H1 (cell line): ENCODE measurements at regions not wholly inside any gene's neighbourhood (a gene's known extent, or its start where the extent isn't known, plus 50 kb on each side); places are given as distances from the start of the nearest gene placed in this dataset.

Experiments used
- CTCF ChIA-PET: fragments of 300-600 bp; sonication (Branson Sonifier 250); formaldehyde crosslinking; loops from one replicate; lab custom pipeline; 2021; ENCODE audit not compliant: partially characterized antibody; lab: Charles Lee
- POLR2A ChIA-PET: fragments of 300-600 bp; sonication (Branson Sonifier 250); formaldehyde crosslinking; loops from one replicate; lab custom pipeline; 2021; ENCODE audit warnings: inconsistent platforms; ENCODE audit not compliant: partially characterized antibody; lab: Charles Lee
- DNase-seq, 2 experiments: peaks; one replicate each; pipeline versions ENCODE4 v3.0.0 to v3.0.0-alpha.2; 2010 to 2022; ENCODE audit warnings: low spot score in 2 of 2, low read depth in 1 of 2, mixed read lengths in 1 of 2
- FAIRE-seq: peaks from 2 replicates; lab custom pipeline; 2011; peaks lifted over from hg19 to GRCh38; lab: Jason Lieb, UNC
- H2AFZ ChIP-seq: 2 replicates; pipeline ENCODE4 v1.8.1; 2012; ENCODE audit warnings: low read length, inconsistent platforms
- H2AK5ac ChIP-seq: 2 replicates; pipeline ENCODE4 v1.6.1; 2013; ENCODE audit warnings: low read depth, low read length
- H2BK120ac ChIP-seq: replicated peaks from 2 replicates; pipeline ENCODE3; 2013; ENCODE audit warnings: low read depth, low read length, inconsistent platforms
- H2BK12ac ChIP-seq: 2 replicates; pipeline ENCODE4 v1.6.1; 2013; ENCODE audit warnings: low read depth, low read length
- H2BK15ac ChIP-seq: 2 replicates; pipeline ENCODE4 v1.6.1; 2013; ENCODE audit warnings: low read length
- H2BK20ac ChIP-seq: 2 replicates; pipeline ENCODE4 v1.6.1; 2013; ENCODE audit warnings: low read length
- H2BK5ac ChIP-seq: 2 replicates; pipeline ENCODE4 v1.6.1; 2013; ENCODE audit warnings: low read depth, low read length
- H3K14ac ChIP-seq: 2 replicates; pipeline ENCODE4 v1.6.1; 2013; ENCODE audit warnings: inconsistent platforms; ENCODE audit not compliant: insufficient read length
- H3K18ac ChIP-seq: 2 replicates; pipeline ENCODE4 v1.6.1; 2013; ENCODE audit warnings: low read length; ENCODE audit errors: extremely low read depth
- H3K23ac ChIP-seq: 2 replicates; pipeline ENCODE4 v1.6.1; 2013; ENCODE audit warnings: inconsistent platforms; ENCODE audit not compliant: insufficient read length
- H3K23me2 ChIP-seq: 2 replicates; pipeline ENCODE4 v1.6.1; 2013; ENCODE audit warnings: low read depth, low read length
- H3K27ac ChIP-seq: 2 replicates; pipeline ENCODE4 v1.6.1; 2011; ENCODE audit warnings: low read depth, low read length, inconsistent platforms
- H3K27me3 ChIP-seq, 4 experiments: replicated peaks in 1 of 4; 1 replicate in 1 of 4; 2 replicates in 3 of 4; pipeline versions ENCODE4 v1.6.1 to v1.8.1; 2011 to 2013; ENCODE audit warnings: low read length in 3 of 4, mild to moderate bottlenecking in 3 of 4, inconsistent platforms in 2 of 4, mixed read lengths in 2 of 4, moderate library complexity in 1 of 4; ENCODE audit not compliant: control insufficient read depth in 3 of 4, insufficient read depth in 3 of 4; ENCODE audit errors: extremely low read depth in 1 of 4
- H3K36me3 ChIP-seq, 4 experiments: 2 replicates each; pipeline versions ENCODE4 v1.6.1 to v1.8.1; 2011 to 2013; ENCODE audit warnings: mild to moderate bottlenecking in 4 of 4, low read length in 3 of 4, moderate library complexity in 2 of 4, control low read depth in 1 of 4, inconsistent platforms in 1 of 4; ENCODE audit not compliant: insufficient read depth in 4 of 4, control insufficient read depth in 2 of 4
- H3K4ac ChIP-seq: replicated peaks from 2 replicates; pipeline ENCODE3; 2013; ENCODE audit warnings: low read length, low read depth, mixed read lengths, inconsistent platforms; ENCODE audit not compliant: insufficient read length
- H3K4me1 ChIP-seq, 4 experiments: replicated peaks in 1 of 4; 1 replicate in 1 of 4; 2 replicates in 3 of 4; pipeline versions ENCODE4 v1.6.1 to v1.8.1; 2011 to 2013; ENCODE audit warnings: low read length in 3 of 4, inconsistent platforms in 2 of 4, mixed read lengths in 1 of 4; ENCODE audit not compliant: insufficient read depth in 4 of 4, control insufficient read depth in 3 of 4
- H3K4me2 ChIP-seq, 2 experiments: 2 replicates each; pipeline versions ENCODE4 v1.6.1 to v1.8.1; 2011 to 2013; ENCODE audit warnings: low read depth in 2 of 2, low read length in 2 of 2, control low read depth in 1 of 2, inconsistent platforms in 1 of 2, mild to moderate bottlenecking in 1 of 2; ENCODE audit not compliant: insufficient read depth in 1 of 2
- H3K4me3 ChIP-seq, 4 experiments: fragments of 200-600, 300-600 bp in 1 of 4; sonication (generic), shearing (Covaris generic), sonication (Bioruptor Twin) in 1 of 4; 2 replicates each; pipeline versions ENCODE4 v1.5.1 to v1.8.1; 2011 to 2016; ENCODE audit warnings: low read length in 4 of 4, low read depth in 3 of 4, control low read depth in 2 of 4, inconsistent platforms in 2 of 4, mild to moderate bottlenecking in 2 of 4, mixed read lengths in 1 of 4, moderate library complexity in 1 of 4; ENCODE audit not compliant: insufficient read depth in 2 of 4; ENCODE audit errors: extremely low read depth in 1 of 4
- H3K56ac ChIP-seq: replicated peaks from 2 replicates; pipeline ENCODE3; 2013; ENCODE audit warnings: low read depth, mild to moderate bottlenecking, mixed read lengths, low read length, inconsistent platforms; ENCODE audit not compliant: insufficient read length
- H3K79me1 ChIP-seq: 2 replicates; pipeline ENCODE4 v1.6.1; 2013; ENCODE audit warnings: low read depth, low read length, control low read depth
- H3K79me2 ChIP-seq, 2 experiments: 2 replicates each; pipeline versions ENCODE4 v1.6.1 to v1.8.1; 2012 to 2013; ENCODE audit warnings: low read length in 2 of 2, mild to moderate bottlenecking in 2 of 2, inconsistent platforms in 1 of 2; ENCODE audit not compliant: insufficient read depth in 2 of 2, control insufficient read depth in 1 of 2
- H3K9ac ChIP-seq, 4 experiments: replicated peaks in 1 of 4; 1 replicate in 1 of 4; 2 replicates in 3 of 4; pipeline versions ENCODE4 v1.6.1 to v1.8.1; 2011 to 2013; ENCODE audit warnings: low read depth in 3 of 4, low read length in 3 of 4, control low read depth in 2 of 4, mild to moderate bottlenecking in 2 of 4, moderate library complexity in 2 of 4, inconsistent platforms in 1 of 4; ENCODE audit errors: extremely low read depth in 1 of 4
- H3K9me3 ChIP-seq, 2 experiments: 2 replicates each; pipeline versions ENCODE4 v1.6.1 to v1.8.1; 2012 to 2013; ENCODE audit warnings: mild to moderate bottlenecking in 2 of 2, moderate library complexity in 2 of 2, control low read depth in 1 of 2, inconsistent platforms in 1 of 2, low read depth in 1 of 2, low read length in 1 of 2, mixed read lengths in 1 of 2; ENCODE audit not compliant: insufficient read depth in 2 of 2
- H4K20me1 ChIP-seq, 2 experiments: replicated peaks in 1 of 2; 2 replicates each; pipeline versions ENCODE3 to v1.8.1; 2011 to 2013; ENCODE audit warnings: inconsistent platforms in 2 of 2, low read length in 2 of 2, mild to moderate bottlenecking in 1 of 2; ENCODE audit not compliant: insufficient read depth in 2 of 2, control insufficient read depth in 1 of 2
- H4K5ac ChIP-seq: 2 replicates; pipeline ENCODE4 v1.6.1; 2013; ENCODE audit warnings: low read length, low read depth, mixed read lengths, inconsistent platforms; ENCODE audit not compliant: insufficient read length
- H4K8ac ChIP-seq: 2 replicates; pipeline ENCODE4 v1.8.0; 2013; ENCODE audit warnings: mild to moderate bottlenecking, moderate library complexity, low read length, inconsistent platforms; ENCODE audit not compliant: insufficient read depth; ENCODE audit errors: extremely low read depth
- H4K91ac ChIP-seq: replicated peaks from 2 replicates; pipeline ENCODE3; 2013; ENCODE audit warnings: low read length, mixed read lengths, inconsistent platforms; ENCODE audit not compliant: insufficient read length
- CTCF ChIP-seq, 3 experiments: IDR thresholded peaks; 1 replicate in 2 of 3; 2 replicates in 1 of 3; pipeline versions ENCODE4 v1.5.1 to v1.6.1; 2011; ENCODE audit warnings: low read length in 3 of 3, mild to moderate bottlenecking in 3 of 3, inconsistent platforms in 2 of 3, low read depth in 1 of 3, moderate library complexity in 1 of 3; ENCODE audit not compliant: insufficient read depth in 1 of 3; ENCODE audit errors: control extremely low read depth in 1 of 3
- JUND ChIP-seq: IDR thresholded peaks from 2 replicates; pipeline ENCODE4 v1.6.1; 2011; ENCODE audit warnings: mild to moderate bottlenecking, improper control_type of control experiment, low read length
- SAP30 ChIP-seq: fragments of 300-600 bp; sonication (generic); IDR thresholded peaks from 2 replicates; pipeline ENCODE4 v1.7.1; 2012; ENCODE audit warnings: low read length, moderate library complexity, mild to moderate bottlenecking, inconsistent platforms; ENCODE audit not compliant: insufficient read depth, insufficient replicate concordance
- SUZ12 ChIP-seq: fragments of 200-600 bp; sonication (generic); IDR thresholded peaks from 2 replicates; pipeline ENCODE4 v1.6.1; 2012; ENCODE audit warnings: mild to moderate bottlenecking, inconsistent platforms, low read length, moderate library complexity, mixed read lengths
- TBP ChIP-seq: IDR thresholded peaks from 2 replicates; pipeline ENCODE4 v1.6.1; 2011; ENCODE audit warnings: low read depth, low read length, improper control_type of control experiment
- WGBS, 2 experiments: shearing (Covaris generic) in 1 of 2; methylation state at CpG; one replicate each; pipeline versions ENCODE4 v1.1.6 to v1.1.7; 2013 to 2015; ENCODE audit warnings: low lambda C conversion rate in 2 of 2, mixed read lengths in 2 of 2, inconsistent platforms in 1 of 2, low coverage in 1 of 2, missing lambda C conversion rate in 1 of 2; ENCODE audit not compliant: insufficient replicate concordance in 2 of 2, insufficient coverage in 1 of 2, insufficient read length in 1 of 2; ENCODE audit errors: extremely low coverage in 1 of 2, missing lambda C conversion rate in 1 of 2; 5-methylcytosine and 5-hydroxymethylcytosine counted together

- Histone ChIP-seq H3K56ac (no peak overlapping the region), H2AK5ac (no peak overlapping the region), H4K20me1 (no peaks in the 10 kb centered on the region), H3K36me3 (no peaks in the 10 kb centered on the region; a peak in 1 of 8 replicates), H3K4me1 (peaks cover 0 to 4% (median 0%) of the 10 kb centered on the region in 4 experiments; a peak in 2 of 7 replicates), H4K5ac (no peak overlapping the region), H3K27ac (no peak overlapping the region), H3K23ac (no peak overlapping the region), H3K4ac (no peak overlapping the region), H3K14ac (no peak overlapping the region), H2BK15ac (no peak overlapping the region), H2BK5ac (0 out of 2 replicates have a peak overlapping the region, but pooled peaks have one; percentile 9), H2BK12ac (0 out of 2 replicates have a peak overlapping the region, but pooled peaks have one; percentile 17), H2BK20ac (no peak overlapping the region), H3K79me2 (no peaks in the 10 kb centered on the region)
- WGBS, 2 experiments, result 83% methylated on average over 13 of the region's 13 CpGs; no CpG with 5 or more reads in 1 of the 2 experiments
- POLR2A ChIA-PET, result no interaction called here
- FAIRE-seq, result no peak
- TF ChIP-seq JUND (peak; percentile 82), TBP (no peak), CTCF (IDR thresholded peaks at IDR 0.05; ENCODE audit: control extremely low read depth in 1 of 3, insufficient read depth in 1 of 3, low read depth in 1 of 3, low read length in 3 of 3) (no peak), SAP30 (no peak), SUZ12 (no peak)
- TF ChIP-seq, all 59 proteins: peak for 1
- Histone ChIP-seq H3K79me1 (no peaks in the 10 kb centered on the region), H3K9me3 (no peaks in the 10 kb centered on the region), H3K9ac (no peak overlapping the region), H2AFZ (peak overlapping the region; percentile 36; the same call in 1 of the 2 replicates), H3K18ac (no peak overlapping the region), H4K91ac (peak overlapping the region; percentile 49), H3K23me2 (no peaks in the 10 kb centered on the region), H3K4me3 (no peak overlapping the region), H2BK120ac (no peak overlapping the region), H4K8ac (no peak overlapping the region), H3K27me3 (no peaks in the 10 kb centered on the region), H3K4me2 (no peak overlapping the region)
- peak in 1 of 2 experiments; percentile 43 for DNase-seq
- CTCF ChIA-PET, result interaction anchor here (1.3 to 1.6 kb wide), 2 partner anchors 8 to 9 kb away, joined by 3 to 5 read pairs; no protein-coding TSS in a partner anchor
These were observed 80.0 kb upstream of the HNF1B start for GRCh38 chr17:37824534-37825485.
